ENCODE measurements at regions not wholly inside any gene's neighbourhood (a gene's known extent, or its start where the extent isn't known, plus 50 kb on each side); places are given as distances from the start of the nearest gene placed in this dataset.

DNA sequence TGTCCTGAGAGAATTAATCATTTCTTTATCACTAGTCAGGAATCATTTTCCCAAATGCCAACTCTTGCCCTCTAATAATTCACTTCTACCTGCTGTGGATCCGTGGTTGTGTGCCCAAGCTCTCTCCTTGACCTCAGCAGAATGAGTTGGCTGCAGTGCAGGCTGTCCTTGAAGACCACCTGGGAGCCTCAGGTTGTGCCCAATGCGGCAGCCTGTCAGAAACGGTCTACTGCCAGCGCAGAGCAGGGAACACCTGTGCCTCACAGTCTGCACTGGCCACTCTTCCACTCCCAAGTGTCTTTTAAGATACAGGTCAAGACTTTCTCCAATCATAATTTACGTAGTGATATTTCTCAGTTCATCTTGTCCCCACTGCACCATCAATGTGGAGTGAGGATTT, 246.0 kb upstream of the PHF14 start:
- TF ChIP-seq CTCF (IDR thresholded peaks at IDR 0.05 in 2 of 3, conservative IDR thresholded peaks at IDR 0.05 in 1 of 3; ENCODE audit: borderline replicate concordance in 1 of 3, insufficient read depth in 1 of 3, low read depth in 2 of 3, low read length in 2 of 3): no peak
- TF ChIP-seq ZNF274 (IDR thresholded peaks at IDR 0.05; ENCODE audit: low read depth, low read length): no peak
- TF ChIP-seq SRF (IDR thresholded peaks at IDR 0.05; ENCODE audit: low read depth): no peak
- no peak for TF ChIP-seq RAD21 (IDR thresholded peaks at IDR 0.05; ENCODE audit: low read depth)
- no peak for TF ChIP-seq MAX (IDR thresholded peaks at IDR 0.05)
- TF ChIP-seq SP1 (IDR thresholded peaks at IDR 0.05; ENCODE audit: low read depth): no peak
